K562 (cell line): ENCODE measurements at regions not wholly inside any gene's neighbourhood (a gene's known extent, or its start where the extent isn't known, plus 50 kb on each side); places are given as distances from the start of the nearest gene placed in this dataset.

Experiments used
- ATAC-seq: fragments of 200-7000 bp; cut with Tn5 transposase; 3 replicates; pipeline ENCODE4 v1.9.1; 2020; ENCODE audit warnings: moderate library complexity
- BruUV-seq: library from RNA; stranded (reverse); fragments of 400-500 nt; replicated peaks from 2 replicates; lab custom pipeline; 2021; lab: Mats Ljungman, UMichigan
- CTCF ChIA-PET: fragments of 300-600 bp; formaldehyde crosslinking; extraction: SDS; loops from one replicate; lab custom pipeline; 2021; ENCODE audit warnings: low intra/inter-chr PET ratio; lab: Yijun Ruan, JAX
- POLR2A ChIA-PET: fragments of 300-600, 350-650 bp; sonication (Branson Sonifier 250); formaldehyde crosslinking; extraction: SDS; loops from one replicate; lab custom pipeline; 2021; ENCODE audit warnings: antibody characterized with exemption, inconsistent platforms; lab: Yijun Ruan, JAX
- DNase-seq, 4 experiments: peaks; one replicate each; pipeline versions ENCODE4 v3.0.0 to v3.0.0-alpha.2; 2011 to 2018; ENCODE audit warnings: low spot score in 3 of 4, mixed read lengths in 3 of 4; ENCODE audit errors: extremely low read depth in 1 of 4
- FAIRE-seq: peaks from 2 replicates; lab custom pipeline; 2011; peaks lifted over from hg19 to GRCh38; lab: Jason Lieb, UNC
- H2AFZ ChIP-seq: 2 replicates; pipeline ENCODE4 v1.6.0; 2011; ENCODE audit warnings: low read depth, low read length, control low read depth, inconsistent platforms
- H3K27ac ChIP-seq: fragments of 200-600 bp; 3 replicates; pipeline ENCODE4 v1.8.0; 2011; ENCODE audit warnings: low read depth, mild to moderate bottlenecking, control low read depth, inconsistent platforms, low read length, moderate library complexity, mixed read lengths; ENCODE audit errors: extremely low read depth
- H3K27me3 ChIP-seq, 2 experiments: fragments of 300-600 bp in 1 of 2; 2 replicates in 1 of 2; 3 replicates in 1 of 2; pipeline versions ENCODE4 v1.6.0 to v1.8.0; 2011; ENCODE audit warnings: inconsistent platforms in 2 of 2, low read length in 2 of 2, mild to moderate bottlenecking in 1 of 2, mixed read lengths in 1 of 2, moderate library complexity in 1 of 2; ENCODE audit not compliant: control insufficient read depth in 2 of 2, insufficient read depth in 2 of 2
- H3K36me3 ChIP-seq: fragments of 300-600 bp; 3 replicates; pipeline ENCODE4 v1.8.0; 2011; ENCODE audit warnings: mild to moderate bottlenecking, low read length, inconsistent platforms; ENCODE audit not compliant: control insufficient read depth, insufficient read depth
- H3K4me1 ChIP-seq, 2 experiments: fragments of 200-600 bp in 1 of 2; replicated peaks in 1 of 2; 2 replicates in 1 of 2; 3 replicates in 1 of 2; pipeline versions ENCODE4 v1.5.1 to v1.8.0; 2011; ENCODE audit warnings: inconsistent platforms in 2 of 2, low read length in 2 of 2, mild to moderate bottlenecking in 1 of 2, mixed read lengths in 1 of 2, moderate library complexity in 1 of 2; ENCODE audit not compliant: control insufficient read depth in 2 of 2, insufficient read depth in 2 of 2
- H3K4me2 ChIP-seq: 2 replicates; pipeline ENCODE4 v1.6.1; 2011; ENCODE audit warnings: low read length, control low read depth, inconsistent platforms, mixed read lengths; ENCODE audit not compliant: insufficient read depth
- H3K4me3 ChIP-seq: fragments of 200-600 bp; sonication (generic), shearing (Covaris generic); 2 replicates; pipeline ENCODE4 v1.5.1; 2016; ENCODE audit warnings: control low read depth, inconsistent platforms
- H3K79me2 ChIP-seq: fragments of 200-600 bp; 3 replicates; pipeline ENCODE4 v1.8.0; 2011; ENCODE audit warnings: low read length, inconsistent platforms; ENCODE audit not compliant: control insufficient read depth, insufficient read depth
- H3K9ac ChIP-seq, 2 experiments: 2 replicates each; pipeline versions ENCODE4 v1.6.0 to v1.6.1; 2011; ENCODE audit warnings: low read depth in 2 of 2, low read length in 2 of 2, control low read depth in 1 of 2, inconsistent platforms in 1 of 2, mild to moderate bottlenecking in 1 of 2, mixed read lengths in 1 of 2; ENCODE audit not compliant: insufficient read depth in 1 of 2
- H3K9me1 ChIP-seq: one replicate; pipeline ENCODE4 v1.6.0; 2011; ENCODE audit warnings: inconsistent platforms, mild to moderate bottlenecking, low read length, moderate library complexity; ENCODE audit not compliant: control insufficient read depth, insufficient read depth
- H3K9me3 ChIP-seq: replicated peaks from 2 replicates; pipeline ENCODE4 v1.5.1; 2011; ENCODE audit warnings: low read depth, low read length, inconsistent platforms; ENCODE audit not compliant: control insufficient read depth, insufficient read depth
- H4K20me1 ChIP-seq: replicated peaks from 2 replicates; pipeline ENCODE4 v1.6.1; 2011; ENCODE audit warnings: low read length, inconsistent platforms, mixed read lengths; ENCODE audit not compliant: control insufficient read depth, insufficient read depth
- AFF1 ChIP-seq, 2 experiments: fragments of 450-650 bp; IDR thresholded peaks; 2 replicates each; pipeline ENCODE4 v1.6.1; 2018; ENCODE audit warnings: mild to moderate bottlenecking in 2 of 2, low read depth in 1 of 2; ENCODE audit not compliant: partially characterized antibody in 2 of 2
- BRF1 ChIP-seq: IDR thresholded peaks from 3 replicates; pipeline ENCODE4 v1.6.1; 2011; ENCODE audit warnings: borderline replicate concordance, mild to moderate bottlenecking; ENCODE audit not compliant: insufficient read length; ENCODE audit errors: extremely low read depth
- CHD1 ChIP-seq: fragments of 200-600 bp; sonication (generic); IDR thresholded peaks from one replicate; pipeline ENCODE4 v1.6.1; 2012; ENCODE audit warnings: mild to moderate bottlenecking, moderate library complexity, low read length, inconsistent platforms
- COPS2 ChIP-seq: fragments of 450-650 bp; conservative IDR thresholded peaks from 2 replicates; pipeline ENCODE4 v1.6.1; 2016; ENCODE audit warnings: mild to moderate bottlenecking, moderate library complexity
- E2F5 ChIP-seq: sonication (generic); formaldehyde crosslinking; IDR thresholded peaks from 2 replicates; pipeline ENCODE4 v1.8.0; 2022; ENCODE audit warnings: mild to moderate bottlenecking, missing genetic modification reagents
- GTF2A2 ChIP-seq: IDR thresholded peaks from 2 replicates; pipeline ENCODE4 v1.6.1; 2016; ENCODE audit warnings: mild to moderate bottlenecking, missing genetic modification characterization, missing compliant biosample characterization
- MTA3 ChIP-seq: fragments of 450-650 bp; formaldehyde crosslinking; IDR thresholded peaks from 2 replicates; pipeline ENCODE4 v1.6.1; 2017; ENCODE audit warnings: mild to moderate bottlenecking, borderline replicate concordance
- PML ChIP-seq: IDR thresholded peaks from 2 replicates; pipeline ENCODE4 v1.6.1; 2012; ENCODE audit warnings: low read length, inconsistent platforms
- PRPF4 ChIP-seq: fragments of 200-400 bp; formaldehyde crosslinking; IDR thresholded peaks from one replicate; pipeline ENCODE4 v1.6.1; 2017; ENCODE audit warnings: low read length, low read depth, mild to moderate bottlenecking; ENCODE audit not compliant: insufficient read depth, poor library complexity, severe bottlenecking
- RBFOX2 ChIP-seq: fragments of 200-400 bp; formaldehyde crosslinking; IDR thresholded peaks from 2 replicates; pipeline ENCODE4 v1.6.1; 2017; ENCODE audit warnings: low read depth, mild to moderate bottlenecking, low read length, moderate library complexity
- SRSF7 ChIP-seq: fragments of 200-400 bp; formaldehyde crosslinking; optimal IDR thresholded peaks from 2 replicates; pipeline ENCODE3; 2017; ENCODE audit warnings: mild to moderate bottlenecking, low read depth, low read length
- TAF15 ChIP-seq: fragments of 200-400 bp; formaldehyde crosslinking; IDR thresholded peaks from 2 replicates; pipeline ENCODE4 v1.6.1; 2017; ENCODE audit warnings: mild to moderate bottlenecking, low read depth, low read length, moderate library complexity
- YY1 ChIP-seq, 3 experiments: IDR thresholded peaks; 2 replicates each; pipeline ENCODE4 v1.6.1; 2011; ENCODE audit warnings: low read length in 2 of 3, mild to moderate bottlenecking in 2 of 3, moderate library complexity in 2 of 3, borderline replicate concordance in 1 of 3, control low read depth in 1 of 3, low read depth in 1 of 3; ENCODE audit not compliant: insufficient read depth in 3 of 3, insufficient replicate concordance in 2 of 3, control insufficient read depth in 1 of 3, insufficient read length in 1 of 3; ENCODE audit errors: extremely low read depth in 1 of 3
- ZNF143 ChIP-seq: sonication (generic); formaldehyde crosslinking; IDR thresholded peaks from 2 replicates; pipeline ENCODE4 v1.9.0; 2022; ENCODE audit warnings: mild to moderate bottlenecking, missing genetic modification reagents
- ZNF3 ChIP-seq: fragments of 250-450 bp; sonication (Bioruptor Pico); IDR thresholded peaks from 2 replicates; pipeline ENCODE4 v1.5.0; 2021; ENCODE audit warnings: mild to moderate bottlenecking, moderate library complexity
- ZNF395 ChIP-seq: fragments of 200-800 bp; sonication (Bioruptor generic); IDR thresholded peaks from 2 replicates; pipeline ENCODE4 v1.6.1; 2017; ENCODE audit warnings: missing genetic modification characterization, missing compliant biosample characterization
- ZNF551 ChIP-seq: fragments of 250-450 bp; sonication (Bioruptor Pico); IDR thresholded peaks from 2 replicates; pipeline ENCODE4 v1.5.0; 2021; ENCODE audit warnings: mild to moderate bottlenecking, moderate library complexity
- ZNF764 ChIP-seq: fragments of 250-450 bp; sonication (Bioruptor Pico); IDR thresholded peaks from 2 replicates; pipeline ENCODE4 v1.4.0; 2020; ENCODE audit warnings: low read depth, mild to moderate bottlenecking, moderate library complexity
- WGBS: fragments of 100-300 bp; shearing (Covaris generic); methylation state at CpG from one replicate; pipeline ENCODE4 v1.1.6; 2016; ENCODE audit warnings: low coverage, mixed read lengths; ENCODE audit not compliant: insufficient coverage; ENCODE audit errors: missing lambda C conversion rate; 5-methylcytosine and 5-hydroxymethylcytosine counted together
- in situ Hi-C: fragments of 300-500 bp; cut with MboI; formaldehyde crosslinking; loops from 4 replicates; pipeline ENCODE4 v1.15.0; 2018; ENCODE audit warnings: inconsistent platforms, mixed read lengths
- intact Hi-C: fragments of 100-400 bp; cut with micrococcal nuclease; formaldehyde crosslinking; loops from 2 replicates; pipeline ENCODE4 v1.14.2; 2022

GRCh38 chr5:124872615-124873014, 126.2 kb upstream of the ZNF608 start:
- Histone ChIP-seq H3K4me3 (no peak overlapping the region), H3K36me3 (no peaks in the 10 kb centered on the region), H3K4me2 (no peak overlapping the region), H3K27me3 (no peaks in the 10 kb centered on the region), H2AFZ (no peak overlapping the region), H3K9me1 (no peaks in the 10 kb centered on the region), H4K20me1 (no peaks in the 10 kb centered on the region), H3K9ac (no peak overlapping the region), H3K9me3 (no peaks in the 10 kb centered on the region), H3K27ac (no peak overlapping the region), H3K4me1 (no peaks in the 10 kb centered on the region)
- in situ Hi-C loops (no loop called here), intact Hi-C loops (no loop called here)
- no TSS peak for BruUV-seq
- 32% methylated on average over 2 of the region's 2 CpGs for WGBS
- POLR2A ChIA-PET: no interaction called here
- TF ChIP-seq GTF2A2 (no peak), YY1 (IDR thresholded peaks at IDR 0.05; ENCODE audit: borderline replicate concordance in 1 of 3, control insufficient read depth in 1 of 3, extremely low read depth in 1 of 3, insufficient read depth in 3 of 3, insufficient read length in 1 of 3, insufficient replicate concordance in 2 of 3, low read depth in 1 of 3, low read length in 2 of 3) (no peak), ZNF764 (CRISPR knock-in tag) (no peak), COPS2 (no peak), ZNF143 (CRISPR knock-in tag) (no peak), PML (no peak), AFF1 (IDR thresholded peaks at IDR 0.05; ENCODE audit: low read depth in 1 of 2, partially characterized antibody in 2 of 2) (no peak), ZNF551 (no peak), PRPF4 (no peak), RBFOX2 (no peak), MTA3 (no peak), CHD1 (no peak), ZNF3 (CRISPR knock-in tag) (no peak), SRSF7 (no peak), ZNF395 (CRISPR knock-in tag) (no peak), TAF15 (no peak), E2F5 (CRISPR knock-in tag) (no peak), BRF1 (no peak)
- TF ChIP-seq, all 486 proteins: peak for 0
- H3K79me2 ChIP-seq: no peaks in the 10 kb centered on the region
- ATAC-seq (no peak), FAIRE-seq (no peak), DNase-seq (no peak)
- CTCF ChIA-PET: no interaction called here
